OCI-LY3 (cell line): ENCODE measurements at regions not wholly inside any gene's neighbourhood (a gene's known extent, or its start where the extent isn't known, plus 50 kb on each side); places are given as distances from the start of the nearest gene placed in this dataset.

ENCODE experiments used
- EZH2phosphoT487 ChIP-seq: fragments of 200-600 bp; shearing (Covaris generic); IDR thresholded peaks from 2 replicates; pipeline ENCODE4 v1.6.1; 2018; ENCODE audit warnings: antibody characterized with exemption, mixed run types, low read depth
- TF ChIP-seq, protein P1 (sequence below): fragments of 200-600, 300-600 bp; sonication (generic); IDR thresholded peaks from 2 replicates; pipeline ENCODE4 v1.5.1; 2014; ENCODE audit warnings: antibody characterized with exemption, low read length, low read depth

- TF ChIP-seq, protein P1, sequence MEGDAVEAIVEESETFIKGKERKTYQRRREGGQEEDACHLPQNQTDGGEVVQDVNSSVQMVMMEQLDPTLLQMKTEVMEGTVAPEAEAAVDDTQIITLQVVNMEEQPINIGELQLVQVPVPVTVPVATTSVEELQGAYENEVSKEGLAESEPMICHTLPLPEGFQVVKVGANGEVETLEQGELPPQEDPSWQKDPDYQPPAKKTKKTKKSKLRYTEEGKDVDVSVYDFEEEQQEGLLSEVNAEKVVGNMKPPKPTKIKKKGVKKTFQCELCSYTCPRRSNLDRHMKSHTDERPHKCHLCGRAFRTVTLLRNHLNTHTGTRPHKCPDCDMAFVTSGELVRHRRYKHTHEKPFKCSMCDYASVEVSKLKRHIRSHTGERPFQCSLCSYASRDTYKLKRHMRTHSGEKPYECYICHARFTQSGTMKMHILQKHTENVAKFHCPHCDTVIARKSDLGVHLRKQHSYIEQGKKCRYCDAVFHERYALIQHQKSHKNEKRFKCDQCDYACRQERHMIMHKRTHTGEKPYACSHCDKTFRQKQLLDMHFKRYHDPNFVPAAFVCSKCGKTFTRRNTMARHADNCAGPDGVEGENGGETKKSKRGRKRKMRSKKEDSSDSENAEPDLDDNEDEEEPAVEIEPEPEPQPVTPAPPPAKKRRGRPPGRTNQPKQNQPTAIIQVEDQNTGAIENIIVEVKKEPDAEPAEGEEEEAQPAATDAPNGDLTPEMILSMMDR: no peak
- no peak for TF ChIP-seq EZH2phosphoT487
Observed at GRCh38 chr1:200263203-200263602, 146.6 kb downstream of the ZNF281 start.
